Adrenal gland (tissue), 5 donors: ENCODE measurements at regions not wholly inside any gene's neighbourhood (a gene's known extent, or its start where the extent isn't known, plus 50 kb on each side); places are given as distances from the start of the nearest gene placed in this dataset.

Experiments used
- POLR2A ChIP-seq, 2 donors: fragments of 450-650 bp; IDR thresholded peaks; one replicate each; pipeline ENCODE4 v1.6.1; 2017; ENCODE audit warnings: antibody characterized with exemption in 2 of 2, mild to moderate bottlenecking in 2 of 2, moderate library complexity in 1 of 2
- TF ChIP-seq, protein P1 (sequence below), 6 experiments: fragments of 450-650 bp in 4 of 6; fragments of 200-600 bp in 2 of 6; sonication (generic) in 1 of 6; IDR thresholded peaks; 1 replicate in 5 of 6; 2 replicates in 1 of 6; pipeline versions ENCODE4 v1.5.1 to v1.8.0; 2016 to 2021; ENCODE audit warnings: antibody characterized with exemption in 6 of 6, mild to moderate bottlenecking in 2 of 6, moderate library complexity in 1 of 6
- donor health status: DM: no; HTN: no; CAD: no.

DNA sequence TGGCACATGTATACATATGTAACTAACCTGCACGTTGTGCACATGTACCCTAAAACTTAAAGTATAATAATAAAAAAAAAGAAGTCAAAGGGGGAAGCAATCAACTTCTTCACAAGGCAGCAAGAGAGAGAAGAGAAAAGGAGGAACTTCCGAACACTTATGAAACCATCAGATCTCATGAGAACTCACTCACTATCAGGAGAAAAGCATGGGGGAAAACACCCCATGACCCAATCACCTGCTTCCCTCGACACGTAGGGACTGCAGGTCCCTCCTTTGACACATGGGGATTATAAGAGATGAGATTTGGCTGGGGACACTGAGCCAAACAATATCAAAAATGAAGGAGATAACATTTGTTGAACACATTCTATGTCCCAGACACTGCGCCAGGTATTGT lies 94.8 kb upstream of the PHACTR1 start:
- TF ChIP-seq, protein P1, sequence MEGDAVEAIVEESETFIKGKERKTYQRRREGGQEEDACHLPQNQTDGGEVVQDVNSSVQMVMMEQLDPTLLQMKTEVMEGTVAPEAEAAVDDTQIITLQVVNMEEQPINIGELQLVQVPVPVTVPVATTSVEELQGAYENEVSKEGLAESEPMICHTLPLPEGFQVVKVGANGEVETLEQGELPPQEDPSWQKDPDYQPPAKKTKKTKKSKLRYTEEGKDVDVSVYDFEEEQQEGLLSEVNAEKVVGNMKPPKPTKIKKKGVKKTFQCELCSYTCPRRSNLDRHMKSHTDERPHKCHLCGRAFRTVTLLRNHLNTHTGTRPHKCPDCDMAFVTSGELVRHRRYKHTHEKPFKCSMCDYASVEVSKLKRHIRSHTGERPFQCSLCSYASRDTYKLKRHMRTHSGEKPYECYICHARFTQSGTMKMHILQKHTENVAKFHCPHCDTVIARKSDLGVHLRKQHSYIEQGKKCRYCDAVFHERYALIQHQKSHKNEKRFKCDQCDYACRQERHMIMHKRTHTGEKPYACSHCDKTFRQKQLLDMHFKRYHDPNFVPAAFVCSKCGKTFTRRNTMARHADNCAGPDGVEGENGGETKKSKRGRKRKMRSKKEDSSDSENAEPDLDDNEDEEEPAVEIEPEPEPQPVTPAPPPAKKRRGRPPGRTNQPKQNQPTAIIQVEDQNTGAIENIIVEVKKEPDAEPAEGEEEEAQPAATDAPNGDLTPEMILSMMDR (IDR thresholded peaks at IDR 0.05) = no peak
- no peak for TF ChIP-seq POLR2A (IDR thresholded peaks at IDR 0.05)
